ENCODE measurements at regions not wholly inside any gene's neighbourhood (a gene's known extent, or its start where the extent isn't known, plus 50 kb on each side); places are given as distances from the start of the nearest gene placed in this dataset.

DNA sequence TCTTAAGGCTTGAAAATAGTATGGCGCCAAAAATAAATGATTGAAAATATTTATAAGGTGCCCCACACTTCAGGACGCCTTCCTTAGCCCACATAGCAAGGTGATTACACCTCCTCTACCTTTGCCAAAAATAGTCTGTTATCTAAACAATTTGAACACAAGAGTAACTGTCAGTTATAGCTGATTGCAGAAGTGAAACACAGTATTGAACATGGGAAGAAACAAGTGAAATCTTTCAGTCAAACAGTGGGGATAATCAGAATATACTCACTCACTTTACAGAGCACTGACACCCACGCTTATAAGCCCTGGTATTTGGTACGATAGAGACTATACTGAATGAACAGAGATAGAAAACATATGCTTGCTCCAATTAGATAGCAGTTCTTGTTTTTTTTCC, 203.1 kb downstream of the RAB38 start:
- TF ChIP-seq CTCF (IDR thresholded peaks at IDR 0.05; ENCODE audit: unreplicated experiment): no peak
- no peak overlapping the region for H3K27ac Mint-ChIP-seq (ENCODE audit: low read depth, unreplicated experiment)
- POLR2A ChIA-PET: no interaction called here
- CTCF ChIA-PET: interaction anchor here (0.7 to 4.3 kb wide), 3 partner anchors 17 to 513 kb away, joined by 3 to 19 read pairs (median 4); no protein-coding TSS in a partner anchor
- no peaks in the 10 kb centered on the region for H3K9me3 Mint-ChIP-seq (ENCODE audit: unreplicated experiment)
- BruUV-seq (replicated peaks): no TSS peak
- DNase-seq (ENCODE audit: unreplicated experiment): no peak
- H3K4me3 Mint-ChIP-seq (ENCODE audit: unreplicated experiment): no peak overlapping the region
- H3K4me1 Mint-ChIP-seq (ENCODE audit: insufficient read depth, unreplicated experiment): no peaks in the 10 kb centered on the region
- no peaks in the 10 kb centered on the region for H3K27me3 Mint-ChIP-seq (ENCODE audit: insufficient read depth, unreplicated experiment)
- H3K36me3 Mint-ChIP-seq (ENCODE audit: insufficient read depth, unreplicated experiment): no peaks in the 10 kb centered on the region
- intact Hi-C loops (cut with micrococcal nuclease): no loop called here

DNA sequence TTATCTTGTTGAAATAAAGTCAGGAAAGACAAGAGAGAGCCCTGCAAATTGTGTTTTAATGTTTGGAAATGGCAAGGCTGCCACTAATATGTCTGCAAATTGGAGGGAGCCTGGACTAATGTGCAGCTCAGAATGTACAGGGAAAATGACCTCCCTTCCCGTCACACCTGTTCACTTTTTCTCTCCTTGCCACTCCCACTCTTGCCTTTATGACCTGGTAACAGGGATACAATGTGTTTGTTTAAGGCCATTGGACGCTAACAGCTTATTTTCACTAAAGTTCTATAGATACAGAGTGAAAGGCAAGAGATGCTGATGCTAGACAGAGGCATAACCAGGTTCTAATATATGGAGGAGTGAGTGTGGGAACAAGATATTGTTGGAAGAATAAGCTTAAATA, 203.9 kb downstream of the RAB38 start:
- DNase-seq (ENCODE audit: unreplicated experiment): no peak
- POLR2A ChIA-PET: no interaction called here
- no TSS peak for BruUV-seq (replicated peaks)
- Mint-ChIP-seq H3K27me3 (ENCODE audit: insufficient read depth, unreplicated experiment) (no peaks in the 10 kb centered on the region), H3K27ac (ENCODE audit: low read depth, unreplicated experiment) (no peak overlapping the region), H3K36me3 (ENCODE audit: insufficient read depth, unreplicated experiment) (no peaks in the 10 kb centered on the region), H3K9me3 (ENCODE audit: unreplicated experiment) (no peaks in the 10 kb centered on the region), H3K4me1 (ENCODE audit: insufficient read depth, unreplicated experiment) (no peaks in the 10 kb centered on the region), H3K4me3 (ENCODE audit: unreplicated experiment) (no peak overlapping the region)
- intact Hi-C loops (cut with micrococcal nuclease): no loop called here
- CTCF ChIA-PET: interaction anchor here (0.6 to 4.3 kb wide), 5 partner anchors 12 to 582 kb away, joined by 3 to 19 read pairs (median 3); no protein-coding TSS in a partner anchor
- no peak for TF ChIP-seq CTCF (IDR thresholded peaks at IDR 0.05; ENCODE audit: unreplicated experiment)

GRCh38 chr11:87970762-87971161, 204.5 kb downstream of the RAB38 start:
- no peak for DNase-seq (ENCODE audit: unreplicated experiment)
- Mint-ChIP-seq H3K9me3 (ENCODE audit: unreplicated experiment) (no peaks in the 10 kb centered on the region), H3K4me3 (ENCODE audit: unreplicated experiment) (no peak overlapping the region), H3K36me3 (ENCODE audit: insufficient read depth, unreplicated experiment) (no peaks in the 10 kb centered on the region), H3K27me3 (ENCODE audit: insufficient read depth, unreplicated experiment) (no peaks in the 10 kb centered on the region), H3K27ac (ENCODE audit: low read depth, unreplicated experiment) (no peak overlapping the region), H3K4me1 (ENCODE audit: insufficient read depth, unreplicated experiment) (no peaks in the 10 kb centered on the region)
- intact Hi-C loops (cut with micrococcal nuclease): no loop called here
- ChIA-PET POLR2A (no interaction called here), CTCF (interaction anchor here (0.6 to 0.8 kb wide), 5 partner anchors 11 to 582 kb away, joined by 3 read pairs; no protein-coding TSS in a partner anchor)
- no TSS peak for BruUV-seq (replicated peaks)
- no peak for TF ChIP-seq CTCF (IDR thresholded peaks at IDR 0.05; ENCODE audit: unreplicated experiment)

DNA sequence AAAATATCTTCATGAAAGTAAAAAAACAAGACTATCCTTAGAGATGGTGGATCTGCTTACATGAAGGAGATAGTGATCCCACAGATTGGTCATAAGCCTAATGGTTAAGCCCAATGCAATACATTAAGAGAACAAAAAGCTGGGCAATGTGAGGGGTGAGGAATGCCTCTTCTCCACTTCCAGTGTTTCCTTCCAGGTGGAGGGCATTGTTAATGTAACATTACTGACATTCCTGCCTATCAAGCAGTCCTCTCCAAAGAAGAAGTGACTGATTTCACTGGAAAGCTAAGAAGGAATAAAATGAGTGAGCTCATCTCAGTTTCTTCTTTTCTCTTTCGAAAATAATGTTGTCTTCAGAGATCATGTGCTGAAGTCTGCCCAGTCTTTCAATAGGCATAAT, 207.8 kb downstream of the RAB38 start:
- Mint-ChIP-seq H3K27me3 (ENCODE audit: insufficient read depth, unreplicated experiment) (no peaks in the 10 kb centered on the region), H3K9me3 (ENCODE audit: unreplicated experiment) (no peaks in the 10 kb centered on the region), H3K36me3 (ENCODE audit: insufficient read depth, unreplicated experiment) (no peaks in the 10 kb centered on the region), H3K4me3 (ENCODE audit: unreplicated experiment) (no peak overlapping the region), H3K27ac (ENCODE audit: low read depth, unreplicated experiment) (no peak overlapping the region), H3K4me1 (ENCODE audit: insufficient read depth, unreplicated experiment) (no peaks in the 10 kb centered on the region)
- CTCF ChIA-PET: interaction anchor here (1.1 kb wide), 1 partner anchor 50 kb away, joined by 4 read pairs; no protein-coding TSS in a partner anchor
- no peak for DNase-seq (ENCODE audit: unreplicated experiment)
- BruUV-seq (replicated peaks): no TSS peak
- intact Hi-C loops (cut with micrococcal nuclease): no loop called here
- TF ChIP-seq CTCF (IDR thresholded peaks at IDR 0.05; ENCODE audit: unreplicated experiment): no peak
- POLR2A ChIA-PET: interaction anchor here (1.8 kb wide), 1 partner anchor 50 kb away, joined by 3 read pairs; no protein-coding TSS in a partner anchor

All from MCF 10A (cell line).